ENCODE measurements at regions not wholly inside any gene's neighbourhood (a gene's known extent, or its start where the extent isn't known, plus 50 kb on each side); places are given as distances from the start of the nearest gene placed in this dataset.

- no peak for TF ChIP-seq CTCF (IDR thresholded peaks at IDR 0.05)
- TF ChIP-seq POLR2A (IDR thresholded peaks at IDR 0.05) = no peak
Measured at GRCh38 chr7:41297166-41297565, 405.7 kb downstream of the INHBA start.
